H9 (cell line): ENCODE measurements at regions not wholly inside any gene's neighbourhood (a gene's known extent, or its start where the extent isn't known, plus 50 kb on each side); places are given as distances from the start of the nearest gene placed in this dataset.

ENCODE experiments used
- DNase-seq: peaks from one replicate; pipeline ENCODE4 v3.0.0-alpha.2; 2017
- H2AFZ ChIP-seq: one replicate; pipeline ENCODE4 v1.6.1; 2013; ENCODE audit warnings: mild to moderate bottlenecking, low read length, control low read depth, moderate library complexity
- H2AK5ac ChIP-seq: 2 replicates; pipeline ENCODE4 v1.6.1; 2013; ENCODE audit warnings: low read length, control low read depth, mixed read lengths; ENCODE audit not compliant: insufficient read length
- H2BK120ac ChIP-seq: one replicate; pipeline ENCODE4 v1.6.1; 2013; ENCODE audit warnings: low read depth, mild to moderate bottlenecking, low read length, control low read depth, inconsistent platforms; ENCODE audit not compliant: poor library complexity, severe bottlenecking
- H2BK12ac ChIP-seq: 2 replicates; pipeline ENCODE4 v1.6.1; 2013; ENCODE audit warnings: low read length, control low read depth, mixed read lengths, low read depth; ENCODE audit not compliant: insufficient read length
- H2BK15ac ChIP-seq: 2 replicates; pipeline ENCODE4 v1.6.1; 2013; ENCODE audit warnings: low read depth, low read length, control low read depth
- H2BK20ac ChIP-seq: one replicate; pipeline ENCODE4 v1.6.1; 2013; ENCODE audit warnings: low read depth, mild to moderate bottlenecking, low read length, control low read depth, inconsistent platforms; ENCODE audit not compliant: poor library complexity, severe bottlenecking
- H2BK5ac ChIP-seq: 2 replicates; pipeline ENCODE4 v1.6.1; 2013; ENCODE audit warnings: low read length, control low read depth, mixed read lengths; ENCODE audit not compliant: insufficient read length
- H3K14ac ChIP-seq: 2 replicates; pipeline ENCODE4 v1.6.1; 2013; ENCODE audit warnings: low read length, control low read depth; ENCODE audit not compliant: insufficient read depth
- H3K18ac ChIP-seq: 2 replicates; pipeline ENCODE4 v1.6.1; 2013; ENCODE audit warnings: low read depth, mild to moderate bottlenecking, mixed read lengths, low read length, control low read depth; ENCODE audit not compliant: insufficient read length
- H3K23ac ChIP-seq: 2 replicates; pipeline ENCODE4 v1.6.1; 2013; ENCODE audit warnings: low read length, control low read depth, mixed read lengths, low read depth; ENCODE audit not compliant: insufficient read length
- H3K23me2 ChIP-seq: 2 replicates; pipeline ENCODE4 v1.6.1; 2013; ENCODE audit warnings: low read depth, mild to moderate bottlenecking, mixed read lengths, low read length, control low read depth; ENCODE audit not compliant: insufficient read length, poor library complexity, severe bottlenecking
- H3K27ac ChIP-seq: 2 replicates; pipeline ENCODE4 v1.5.1; 2013; ENCODE audit warnings: low read length, control low read depth, mixed read lengths, low read depth; ENCODE audit not compliant: insufficient read length
- H3K27me3 ChIP-seq: 2 replicates; pipeline ENCODE4 v1.6.1; 2013; ENCODE audit warnings: low read length, control low read depth, inconsistent platforms; ENCODE audit not compliant: insufficient read depth
- H3K4ac ChIP-seq: 2 replicates; pipeline ENCODE4 v1.6.1; 2013; ENCODE audit warnings: low read depth, mild to moderate bottlenecking, control low read depth, inconsistent platforms, low read length, moderate library complexity
- H3K4me1 ChIP-seq: 2 replicates; pipeline ENCODE4 v1.6.1; 2013; ENCODE audit warnings: low read length, control low read depth, inconsistent platforms; ENCODE audit not compliant: insufficient read depth
- H3K4me2 ChIP-seq: 2 replicates; pipeline ENCODE4 v1.6.1; 2013; ENCODE audit warnings: low read length, control low read depth, mixed read lengths; ENCODE audit not compliant: insufficient read length, insufficient read depth
- H3K56ac ChIP-seq: 2 replicates; pipeline ENCODE4 v1.6.1; 2013; ENCODE audit warnings: low read depth, mild to moderate bottlenecking, mixed read lengths, low read length, control low read depth; ENCODE audit not compliant: insufficient read length
- H3K79me1 ChIP-seq: 2 replicates; pipeline ENCODE4 v1.6.1; 2013; ENCODE audit warnings: low read depth, mild to moderate bottlenecking, moderate library complexity, low read length, control low read depth, inconsistent platforms; ENCODE audit not compliant: insufficient read depth, poor library complexity, severe bottlenecking
- H3K79me2 ChIP-seq: 2 replicates; pipeline ENCODE4 v1.6.1; 2013; ENCODE audit warnings: low read length, control low read depth, inconsistent platforms; ENCODE audit not compliant: insufficient read depth
- H3K9ac ChIP-seq: 2 replicates; pipeline ENCODE4 v1.6.1; 2013; ENCODE audit warnings: low read length, control low read depth, mixed read lengths; ENCODE audit not compliant: insufficient read length; ENCODE audit errors: extremely low read depth
- H3K9me3 ChIP-seq: one replicate; pipeline ENCODE4 v1.6.1; 2013; ENCODE audit warnings: low read depth, low read length, inconsistent platforms; ENCODE audit not compliant: control insufficient read depth
- H3T11ph ChIP-seq: one replicate; pipeline ENCODE4 v1.6.1; 2013; ENCODE audit warnings: mild to moderate bottlenecking, low read length, control low read depth, inconsistent platforms
- H4K20me1 ChIP-seq: one replicate; pipeline ENCODE4 v1.6.1; 2013; ENCODE audit not compliant: control insufficient read depth, insufficient read length, insufficient read depth
- H4K5ac ChIP-seq: 2 replicates; pipeline ENCODE4 v1.6.1; 2013; ENCODE audit warnings: low read depth, mild to moderate bottlenecking, mixed read lengths, low read length, control low read depth; ENCODE audit not compliant: insufficient read length
- H4K8ac ChIP-seq: replicated peaks from 2 replicates; pipeline ENCODE4 v1.6.1; 2013; ENCODE audit warnings: low read length, control low read depth, mixed read lengths, low read depth; ENCODE audit not compliant: insufficient read length
- H4K91ac ChIP-seq: 2 replicates; pipeline ENCODE4 v1.6.1; 2013; ENCODE audit warnings: low read depth, mild to moderate bottlenecking, moderate library complexity, mixed read lengths, low read length, control low read depth; ENCODE audit not compliant: insufficient read length
- H3K27ac Mint-ChIP-seq, 3 experiments: 2 replicates in 2 of 3; 3 replicates in 1 of 3; pipeline ENCODE4 v1.8.0; 2020 to 2021; ENCODE audit warnings: mixed read lengths in 3 of 3, mild to moderate bottlenecking in 1 of 3, moderate library complexity in 1 of 3
- H3K27me3 Mint-ChIP-seq: 2 replicates; pipeline ENCODE4 v1.8.0; 2021; ENCODE audit warnings: low read depth, mild to moderate bottlenecking, moderate library complexity, mixed read lengths
- H3K36me3 Mint-ChIP-seq, 3 experiments: 2 replicates in 2 of 3; 3 replicates in 1 of 3; pipeline ENCODE4 v1.8.0; 2020 to 2021; ENCODE audit warnings: low read depth in 3 of 3, mixed read lengths in 3 of 3; ENCODE audit not compliant: insufficient read depth in 1 of 3
- H3K4me1 Mint-ChIP-seq, 2 experiments: 2 replicates each; pipeline ENCODE4 v1.8.0; 2020; ENCODE audit warnings: mixed read lengths in 2 of 2
- H3K4me3 Mint-ChIP-seq, 2 experiments: 2 replicates in 1 of 2; 3 replicates in 1 of 2; pipeline ENCODE4 v1.8.0; 2020 to 2021; ENCODE audit warnings: mild to moderate bottlenecking in 2 of 2, mixed read lengths in 2 of 2, moderate library complexity in 1 of 2
- H3K9me3 Mint-ChIP-seq, 2 experiments: 2 replicates in 1 of 2; 3 replicates in 1 of 2; pipeline ENCODE4 v1.8.0; 2020; ENCODE audit warnings: mild to moderate bottlenecking in 2 of 2, mixed read lengths in 2 of 2, moderate library complexity in 1 of 2
- WGBS: extraction: QIAGEN DNeasy Blood & Tissue Kit; methylation state at CpG from one replicate; pipeline ENCODE4 v1.1.7; 2013; ENCODE audit warnings: missing lambda C conversion rate, low lambda C conversion rate, mixed read lengths; ENCODE audit not compliant: insufficient read length; ENCODE audit errors: extremely low coverage; 5-methylcytosine and 5-hydroxymethylcytosine counted together
- TF ChIP-seq, protein P1 (sequence below): fragments of 200-600 bp; sonication (generic); conservative IDR thresholded peaks from 3 replicates; pipeline ENCODE4 v1.8.0; 2021; ENCODE audit warnings: antibody characterized with exemption, mild to moderate bottlenecking

DNA sequence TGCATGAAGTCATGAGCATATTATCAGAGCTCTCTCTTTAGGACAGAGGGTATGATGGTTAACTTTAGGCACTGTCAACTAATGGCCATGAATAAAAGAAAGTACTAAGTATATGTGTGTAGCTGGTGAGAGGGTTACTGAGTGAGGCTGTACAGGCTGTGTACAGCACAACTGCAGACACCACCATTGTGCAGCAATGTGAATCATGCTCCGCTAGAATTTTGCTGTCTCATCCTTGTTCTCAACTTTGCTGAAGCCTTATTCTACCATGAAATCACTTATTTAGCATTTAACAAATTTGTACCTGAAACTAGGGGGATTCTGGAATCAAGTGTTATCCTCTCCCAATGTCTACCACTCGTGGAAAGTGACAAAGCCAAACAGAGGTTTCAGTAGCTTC lies 414.9 kb downstream of the PLCL1 start:
- Histone ChIP-seq H3K9ac (no peak overlapping the region), H3K27me3 (no peaks in the 10 kb centered on the region), H3K4me1 (no peaks in the 10 kb centered on the region), H4K20me1 (no peaks in the 10 kb centered on the region), H3K23ac (no peak overlapping the region), H3K18ac (no peak overlapping the region), H3K79me1 (no peaks in the 10 kb centered on the region), H2BK12ac (no peak overlapping the region), H2BK5ac (no peak overlapping the region), H4K91ac (no peak overlapping the region), H3K4me2 (no peak overlapping the region), H3K79me2 (no peaks in the 10 kb centered on the region), H4K5ac (no peak overlapping the region), H4K8ac (no peak overlapping the region), H3T11ph (no peak overlapping the region), H2AFZ (no peak overlapping the region), H2BK120ac (no peak overlapping the region), H2BK20ac (no peak overlapping the region), H2BK15ac (no peak overlapping the region), H3K14ac (no peak overlapping the region), H3K4ac (no peak overlapping the region), H2AK5ac (no peak overlapping the region), H3K23me2 (no peaks in the 10 kb centered on the region), H3K56ac (no peak overlapping the region), H3K9me3 (no peaks in the 10 kb centered on the region), H3K27ac (no peak overlapping the region)
- DNase-seq: no peak
- Mint-ChIP-seq H3K27me3 (no peaks in the 10 kb centered on the region), H3K4me3 (no peak overlapping the region), H3K36me3 (no peaks in the 10 kb centered on the region), H3K4me1 (peaks cover 9 to 13% of the 10 kb centered on the region in 2 experiments), H3K9me3 (no peaks in the 10 kb centered on the region), H3K27ac (no peak overlapping the region)
- TF ChIP-seq, protein P1, sequence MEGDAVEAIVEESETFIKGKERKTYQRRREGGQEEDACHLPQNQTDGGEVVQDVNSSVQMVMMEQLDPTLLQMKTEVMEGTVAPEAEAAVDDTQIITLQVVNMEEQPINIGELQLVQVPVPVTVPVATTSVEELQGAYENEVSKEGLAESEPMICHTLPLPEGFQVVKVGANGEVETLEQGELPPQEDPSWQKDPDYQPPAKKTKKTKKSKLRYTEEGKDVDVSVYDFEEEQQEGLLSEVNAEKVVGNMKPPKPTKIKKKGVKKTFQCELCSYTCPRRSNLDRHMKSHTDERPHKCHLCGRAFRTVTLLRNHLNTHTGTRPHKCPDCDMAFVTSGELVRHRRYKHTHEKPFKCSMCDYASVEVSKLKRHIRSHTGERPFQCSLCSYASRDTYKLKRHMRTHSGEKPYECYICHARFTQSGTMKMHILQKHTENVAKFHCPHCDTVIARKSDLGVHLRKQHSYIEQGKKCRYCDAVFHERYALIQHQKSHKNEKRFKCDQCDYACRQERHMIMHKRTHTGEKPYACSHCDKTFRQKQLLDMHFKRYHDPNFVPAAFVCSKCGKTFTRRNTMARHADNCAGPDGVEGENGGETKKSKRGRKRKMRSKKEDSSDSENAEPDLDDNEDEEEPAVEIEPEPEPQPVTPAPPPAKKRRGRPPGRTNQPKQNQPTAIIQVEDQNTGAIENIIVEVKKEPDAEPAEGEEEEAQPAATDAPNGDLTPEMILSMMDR: no peak
- no CpG with 5 or more reads among the region's 2 CpGs for WGBS
